Skin of body (tissue), 1 donor: ENCODE measurements at regions not wholly inside any gene's neighbourhood (a gene's known extent, or its start where the extent isn't known, plus 50 kb on each side); places are given as distances from the start of the nearest gene placed in this dataset.
A peak's percentile ranks its signal among the peaks of the same experiment; 100 is the strongest.

Experiments used
- DNase-seq: peaks from one replicate; lab custom pipeline; 2025; lab: John Stamatoyannopoulos, UW

DNA sequence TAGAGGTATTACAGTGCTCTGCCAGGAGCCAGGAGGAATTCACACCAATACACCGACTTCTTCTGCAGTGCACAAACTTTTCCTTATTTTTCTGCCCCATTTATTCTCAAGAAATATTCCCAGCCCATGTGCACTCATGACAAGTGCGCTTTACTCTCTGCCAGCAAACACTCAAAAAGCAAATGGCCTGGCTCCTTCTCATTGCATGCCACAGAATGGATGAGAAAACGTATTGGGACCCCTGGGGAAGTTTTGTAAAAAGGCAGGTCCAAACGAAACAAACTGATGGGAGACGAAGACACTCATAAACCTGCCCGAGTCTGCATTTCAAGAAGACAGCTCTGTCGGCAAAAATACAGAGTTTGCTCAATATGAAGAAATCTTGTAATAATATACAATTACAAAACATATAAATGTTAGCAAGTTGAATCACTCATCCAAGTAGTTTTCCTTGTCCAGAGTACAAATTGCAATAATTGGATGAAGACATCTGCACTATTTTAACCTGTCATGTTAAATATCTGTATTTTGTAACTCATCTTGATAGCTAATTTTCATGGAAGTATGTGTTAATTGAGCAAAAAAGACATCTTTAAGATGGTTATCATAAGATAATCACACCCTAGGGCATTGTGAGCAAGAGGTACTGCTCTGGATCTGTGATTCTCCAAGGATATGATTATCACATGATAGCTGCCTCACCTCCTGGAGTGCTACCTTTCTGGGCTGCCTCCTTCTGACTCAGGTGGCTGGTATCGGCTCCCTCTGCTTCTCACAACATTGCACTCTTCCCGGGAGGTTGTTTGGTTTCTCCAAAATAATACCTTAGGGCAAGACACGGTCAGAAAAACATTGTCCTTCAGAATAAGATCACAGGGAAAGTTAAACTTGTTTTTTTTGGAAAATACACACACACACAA is 260.8 kb upstream of the G2E3 start:
- DNase-seq = no peak

DNA sequence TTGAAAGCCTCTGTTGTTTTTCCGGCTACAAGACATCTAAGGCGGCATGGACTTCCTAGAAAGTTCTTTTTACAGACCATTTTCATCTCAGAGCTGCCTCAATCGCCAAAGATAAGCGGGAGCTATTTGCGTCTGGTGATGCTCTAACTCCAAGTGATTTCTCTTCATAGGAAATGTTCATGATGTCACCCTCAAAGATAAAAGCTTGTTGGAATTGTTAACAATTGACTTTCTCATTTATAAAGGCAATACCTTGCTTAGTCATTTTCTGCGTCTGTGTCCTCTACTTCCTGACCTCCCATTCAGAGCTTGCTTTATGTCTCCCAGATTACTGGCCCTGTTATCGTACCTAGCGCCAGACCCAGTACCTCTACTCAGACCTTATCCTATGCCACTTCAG is 259.0 kb upstream of the G2E3 start:
- DNase-seq = no peak

DNA sequence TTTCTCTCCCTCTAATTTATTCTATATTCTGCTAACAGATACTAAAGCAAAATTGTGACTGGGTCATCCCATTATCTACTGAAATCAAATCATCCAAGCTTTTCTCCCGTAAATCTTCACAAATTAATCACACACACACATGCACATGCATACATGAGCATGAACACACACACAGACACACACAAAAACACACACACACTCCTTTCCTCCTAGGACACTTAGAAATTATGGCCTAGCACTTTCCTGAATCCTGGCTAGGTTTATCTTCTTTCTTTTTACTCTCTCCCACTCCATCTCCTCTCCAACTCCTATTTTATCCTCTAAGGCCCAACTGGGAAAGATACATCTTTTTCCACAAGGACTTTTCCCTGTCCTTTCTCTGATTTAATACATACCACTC is 255.6 kb upstream of the G2E3 start:
- DNase-seq = no peak

DNA sequence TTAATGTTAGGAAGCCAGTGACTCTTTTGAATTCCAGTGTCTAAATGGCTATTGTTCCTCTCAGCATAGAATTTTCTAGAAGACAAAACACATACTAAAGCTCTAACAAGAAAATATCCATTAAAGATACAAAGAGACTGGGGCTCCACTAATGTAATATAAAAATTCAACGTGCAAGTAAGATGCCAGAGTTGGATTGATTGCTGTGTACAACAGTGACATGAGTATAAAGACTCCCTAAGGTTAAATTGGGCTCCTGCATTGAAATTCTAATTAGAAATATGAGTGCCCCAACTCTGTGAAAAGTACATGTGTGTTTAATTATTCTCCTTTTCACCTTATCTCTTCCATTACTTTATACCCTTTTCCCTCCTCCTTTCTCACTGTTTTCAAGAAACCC is 253.6 kb upstream of the G2E3 start:
- DNase-seq = no peak

DNA sequence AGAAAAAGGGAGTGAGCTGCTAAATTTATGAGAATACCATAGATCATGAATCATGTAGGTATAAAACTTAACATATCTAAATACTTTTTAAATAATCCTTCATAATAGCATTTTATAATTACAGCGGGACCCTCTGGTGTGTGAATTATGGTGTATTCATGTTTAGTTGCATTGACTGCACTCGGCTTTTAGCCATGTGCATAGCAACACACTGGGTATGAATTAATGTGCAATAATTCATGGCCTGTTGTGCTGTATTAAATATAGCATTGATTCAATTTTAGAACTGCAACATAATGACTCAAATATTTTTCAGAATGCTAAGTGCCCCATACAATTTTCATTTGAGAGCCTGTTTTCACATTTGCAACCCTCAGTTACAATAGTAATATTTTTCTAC is 249.6 kb upstream of the G2E3 start:
- DNase-seq = peak; percentile 1

DNA sequence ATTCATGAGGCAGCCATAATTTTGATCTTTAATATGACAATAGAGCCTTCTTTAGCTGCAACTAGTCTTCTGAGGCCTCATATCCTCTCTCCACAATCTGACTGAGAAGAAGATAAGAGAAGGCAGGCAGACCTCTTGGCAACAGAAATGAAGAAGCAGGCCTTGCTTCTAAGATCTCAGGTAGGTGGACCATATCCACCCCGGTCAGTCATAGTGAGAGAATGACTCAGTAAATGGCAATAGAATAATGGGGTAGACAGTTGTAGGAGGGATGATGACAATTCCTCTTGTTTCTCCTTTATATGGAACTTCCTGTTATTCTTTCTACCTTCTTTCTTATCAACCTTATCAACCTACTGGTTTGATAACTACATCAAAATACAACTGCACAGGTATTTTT is 246.7 kb upstream of the G2E3 start:
- no peak for DNase-seq

DNA sequence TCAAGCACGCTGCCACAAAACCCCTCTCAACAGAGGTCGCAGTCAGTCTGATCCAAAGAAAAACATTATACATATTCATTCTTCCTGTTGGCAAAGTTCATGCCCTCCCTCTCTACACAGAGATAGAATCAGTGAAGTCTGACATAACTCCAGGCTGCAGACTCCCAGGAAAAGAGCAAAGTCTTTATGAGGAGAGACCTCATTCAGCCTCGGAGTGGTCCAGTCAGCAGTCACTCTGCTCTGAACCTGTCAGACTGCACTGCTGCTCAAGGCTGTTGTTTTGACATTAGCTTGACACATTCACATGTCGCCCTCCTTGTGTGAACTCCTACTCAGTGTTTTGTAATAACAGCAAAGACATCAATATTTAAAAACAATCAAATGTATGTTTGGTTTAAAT is 241.2 kb upstream of the G2E3 start:
- DNase-seq = no peak

DNA sequence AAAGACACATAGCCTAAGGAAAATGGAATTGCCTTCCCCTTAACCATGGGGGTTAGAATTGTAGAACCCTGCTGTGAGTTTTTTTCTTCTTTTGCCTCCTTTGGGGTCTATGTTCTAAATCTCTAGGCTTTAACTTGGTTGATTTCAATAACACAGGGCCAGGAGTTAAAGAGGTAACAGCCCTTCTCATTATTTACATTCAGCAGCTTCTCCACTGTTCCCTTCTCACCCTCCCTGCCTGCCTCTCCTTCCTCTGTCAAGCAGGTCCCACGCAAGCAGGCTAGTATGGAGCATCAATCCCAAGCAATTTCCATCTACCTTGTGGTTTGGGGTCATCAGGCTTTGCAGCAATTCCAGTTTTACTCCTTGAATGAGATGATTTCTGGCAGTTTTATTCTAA is 236.1 kb upstream of the G2E3 start:
- no peak for DNase-seq

DNA sequence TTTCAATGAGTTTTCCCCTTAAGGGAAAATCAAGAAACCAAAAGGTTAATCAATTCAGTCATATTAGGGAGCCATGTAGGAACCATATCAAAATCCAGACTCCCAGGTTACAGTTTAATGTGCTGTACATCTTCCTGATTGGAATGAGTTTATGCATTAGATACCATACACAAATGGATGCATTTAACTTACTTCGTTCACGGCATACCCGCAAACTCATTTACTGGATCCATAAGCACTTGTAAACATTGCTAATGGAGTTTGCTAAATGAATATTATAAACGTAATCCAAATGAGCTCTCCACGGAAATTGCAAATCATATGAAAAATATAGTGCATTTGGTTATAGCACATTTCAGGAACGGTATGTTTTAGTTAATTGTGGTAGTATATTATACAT is 228.9 kb upstream of the G2E3 start:
- no peak for DNase-seq

DNA sequence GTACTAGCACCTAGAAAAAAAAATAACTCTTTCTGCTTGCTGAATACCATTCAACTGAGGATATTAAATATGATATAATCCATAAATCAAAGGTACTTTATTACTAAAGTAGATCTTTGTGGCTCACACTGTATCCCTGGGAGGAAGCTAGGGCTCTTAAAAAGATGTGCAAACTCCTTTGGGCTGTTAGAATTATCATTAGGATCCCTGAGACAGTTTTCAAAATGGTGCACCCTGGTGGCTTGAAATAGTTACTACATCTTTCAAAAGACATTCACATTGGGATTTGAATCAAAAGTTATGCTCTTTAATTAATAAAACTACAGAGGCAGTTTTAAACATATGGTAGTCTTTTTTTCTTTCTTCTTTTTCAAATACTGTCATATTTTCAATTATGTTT is 228.5 kb upstream of the G2E3 start:
- no peak for DNase-seq

DNA sequence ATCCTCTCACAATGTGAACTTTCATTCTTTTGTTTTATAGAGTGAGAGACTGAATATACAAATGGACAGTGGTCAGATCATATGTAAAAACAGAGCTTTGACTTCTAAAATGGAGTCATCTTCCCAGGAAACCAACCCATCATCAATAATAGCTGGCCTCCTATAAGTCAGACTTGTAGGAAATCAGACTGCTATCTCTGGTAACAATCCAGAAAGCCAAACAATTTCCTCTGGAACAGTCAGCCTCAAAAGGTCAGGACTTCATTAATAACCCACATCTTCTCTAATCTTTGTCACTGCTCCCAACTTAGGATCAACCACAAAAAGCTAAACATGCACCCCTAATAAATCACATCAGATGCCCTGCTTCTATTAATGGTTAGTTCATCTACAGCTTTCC is 227.9 kb upstream of the G2E3 start:
- DNase-seq = no peak

DNA sequence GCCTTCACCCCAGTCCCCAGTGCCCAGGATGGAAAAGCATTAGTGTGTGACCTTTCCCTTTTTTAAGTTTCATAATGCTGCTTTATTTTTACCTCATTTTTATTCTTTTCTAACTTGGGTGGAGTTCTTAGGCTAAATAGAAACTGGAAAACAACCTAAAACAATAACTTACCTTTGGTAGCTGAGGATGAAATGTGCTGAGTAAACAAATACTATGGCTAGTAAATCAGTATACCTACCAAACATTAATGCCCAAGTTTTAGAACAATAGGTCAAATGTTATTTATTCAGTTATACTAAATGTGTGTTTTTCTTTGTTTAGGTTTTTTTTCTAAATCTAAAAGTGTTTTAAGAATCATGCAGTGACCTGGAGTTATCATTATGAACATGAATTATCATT is 226.6 kb upstream of the G2E3 start:
- no peak for DNase-seq

DNA sequence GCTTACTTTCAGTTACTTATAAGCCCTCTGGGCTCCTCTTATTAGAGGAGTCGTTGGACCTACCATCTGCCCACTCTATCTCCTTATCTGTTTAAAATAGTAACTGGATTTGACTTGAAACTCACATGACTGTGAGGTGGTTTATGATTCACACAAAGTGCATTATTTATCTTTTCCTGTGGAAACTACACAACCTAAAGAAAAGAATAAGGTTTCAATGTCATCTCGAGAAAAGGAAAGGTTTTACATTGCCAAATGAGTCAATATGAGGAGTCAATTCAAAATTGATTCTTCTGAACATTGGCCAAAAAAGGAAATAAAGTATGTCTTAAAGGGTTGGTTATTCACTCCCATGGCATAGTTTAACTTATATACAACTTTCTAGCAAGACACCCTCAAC is 225.0 kb upstream of the G2E3 start:
- no peak for DNase-seq

DNA sequence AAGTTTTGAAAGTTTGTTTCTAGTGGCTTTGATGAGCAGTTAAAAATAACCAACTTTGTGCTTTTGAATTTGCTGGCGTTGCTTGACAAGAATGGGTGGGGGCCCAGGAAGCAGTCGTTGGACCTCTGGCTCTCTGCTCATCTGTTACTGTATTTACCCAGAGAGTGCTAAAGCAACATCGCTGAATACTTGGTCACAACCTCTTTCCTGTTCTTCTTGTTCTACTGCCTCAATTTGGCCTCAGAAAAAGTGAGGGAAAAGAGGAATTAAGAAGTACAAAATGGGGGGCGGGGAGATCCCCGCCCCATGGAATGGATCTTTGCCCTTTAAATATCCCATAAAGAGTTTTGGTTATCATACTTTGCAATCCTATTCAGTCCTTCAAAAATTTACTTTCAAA is 221.5 kb upstream of the G2E3 start:
- no peak for DNase-seq

DNA sequence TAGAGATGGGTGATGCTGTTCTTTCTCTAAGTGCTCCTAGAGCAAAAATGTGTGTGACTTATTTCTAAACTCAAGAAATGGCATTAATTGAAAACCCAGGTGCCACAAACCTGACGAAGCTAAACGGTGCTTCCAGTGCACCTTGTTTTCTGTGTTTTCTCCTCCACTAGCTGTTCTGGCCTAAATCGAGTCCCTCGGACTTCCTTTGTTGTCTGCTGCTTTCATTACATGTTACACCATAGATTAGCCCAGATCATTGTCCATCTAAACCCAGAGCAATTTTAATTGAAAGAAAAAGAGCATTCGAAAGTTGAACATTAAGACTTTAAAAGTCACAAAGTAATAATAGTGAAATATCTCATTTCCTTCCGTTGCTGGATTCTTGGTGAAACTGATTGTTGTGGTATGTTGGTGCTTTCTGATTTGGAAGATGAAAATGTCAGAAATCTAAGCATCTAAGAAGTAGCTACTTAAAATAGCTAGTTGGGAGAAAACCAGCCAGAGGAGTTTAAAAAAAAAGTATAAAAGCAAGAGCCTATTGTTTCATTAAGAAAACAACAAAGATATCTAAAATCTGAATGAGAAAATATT is 219.6 kb upstream of the G2E3 start:
- DNase-seq = no peak

DNA sequence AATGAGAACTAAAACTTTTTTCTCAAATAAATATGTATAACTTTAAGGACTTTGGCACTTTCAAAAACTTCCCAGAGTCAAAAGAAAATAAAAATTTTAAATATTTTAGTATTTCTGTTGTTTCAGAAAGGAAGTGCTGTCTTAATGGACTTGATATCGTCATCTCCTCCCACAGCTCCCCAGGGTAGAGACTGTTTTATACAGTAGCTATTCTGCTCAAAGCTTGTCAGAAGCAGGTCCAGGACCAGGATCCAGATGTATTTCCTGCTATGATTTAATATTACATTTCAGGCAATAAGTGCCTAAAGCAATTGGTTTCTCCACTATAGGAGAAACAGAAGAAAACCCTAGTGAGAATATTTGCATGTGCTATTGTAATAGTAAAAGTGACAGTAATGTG is 218.5 kb upstream of the G2E3 start:
- DNase-seq = no peak

DNA sequence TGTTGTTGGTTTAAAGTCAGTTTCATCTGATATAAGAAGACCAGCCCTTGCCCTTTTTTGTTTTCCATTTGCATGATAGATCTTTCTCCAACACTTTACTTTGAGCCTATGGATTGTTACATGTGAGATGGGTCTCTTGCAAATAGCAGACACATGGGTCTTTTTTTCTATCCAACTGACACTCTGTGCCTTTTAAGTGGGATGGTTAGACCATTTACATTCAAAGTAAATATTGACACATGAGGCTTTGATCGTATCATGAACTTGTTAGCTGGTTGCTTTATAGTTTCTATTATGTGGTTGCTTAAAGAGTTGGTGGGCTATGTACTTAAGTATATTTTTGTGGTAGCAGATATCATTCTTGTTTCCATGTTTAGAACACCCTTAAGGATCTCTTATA is 213.4 kb upstream of the G2E3 start:
- DNase-seq = no peak

DNA sequence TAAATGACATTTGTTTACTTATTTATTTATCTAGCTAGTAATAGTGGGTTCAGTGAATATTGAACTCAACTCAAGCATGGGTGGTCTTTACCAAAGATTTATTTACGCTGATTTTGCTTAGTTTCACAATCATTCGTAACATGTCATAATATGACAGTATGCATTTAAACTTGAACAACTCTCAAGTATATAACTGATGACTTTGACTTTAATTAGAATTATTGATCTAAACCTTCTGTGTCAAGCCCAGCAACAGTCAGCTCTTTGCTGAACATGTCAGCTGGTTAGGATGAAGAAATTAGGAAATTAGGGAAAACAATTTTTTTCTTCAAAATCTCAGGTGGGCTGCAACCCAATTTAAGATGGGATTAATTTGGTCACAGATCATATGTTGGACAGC is 210.5 kb upstream of the G2E3 start:
- DNase-seq = no peak

DNA sequence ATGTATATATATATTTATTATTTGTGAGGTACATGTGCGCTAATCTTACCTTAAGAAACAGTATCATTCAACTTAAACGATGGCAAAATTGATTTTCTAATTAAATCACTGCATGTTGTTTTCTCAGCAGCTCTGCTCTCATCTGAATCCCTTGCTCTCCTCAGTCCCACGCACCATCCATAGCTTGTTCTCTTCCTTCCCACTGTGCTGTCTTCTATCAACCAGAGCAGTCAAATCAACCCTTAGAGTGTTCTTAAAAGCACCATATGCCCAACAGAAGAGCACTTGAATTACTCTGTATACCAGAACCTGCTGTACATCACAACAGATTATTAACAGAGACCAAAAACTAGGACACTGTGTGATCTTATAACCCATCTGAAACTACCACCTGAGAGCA is 209.4 kb upstream of the G2E3 start:
- DNase-seq = no peak

DNA sequence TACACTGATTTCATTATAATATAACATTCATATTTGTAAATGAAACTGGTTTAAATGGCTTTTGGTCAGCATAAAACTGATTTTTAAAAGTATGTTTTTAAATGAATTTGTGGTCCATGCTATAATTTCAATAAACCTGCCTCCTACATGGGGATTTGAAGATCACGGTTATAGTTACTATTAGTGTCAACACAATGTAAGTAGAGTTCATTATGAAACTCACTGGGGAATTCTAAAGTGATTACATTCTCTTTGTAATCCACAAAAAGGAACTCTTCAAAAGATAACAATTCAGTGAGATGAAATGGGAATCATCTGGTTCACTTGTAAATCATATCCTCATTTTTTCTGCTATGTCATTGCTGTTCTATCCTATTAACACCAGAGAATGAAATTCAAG is 204.5 kb upstream of the G2E3 start:
- no peak for DNase-seq

DNA sequence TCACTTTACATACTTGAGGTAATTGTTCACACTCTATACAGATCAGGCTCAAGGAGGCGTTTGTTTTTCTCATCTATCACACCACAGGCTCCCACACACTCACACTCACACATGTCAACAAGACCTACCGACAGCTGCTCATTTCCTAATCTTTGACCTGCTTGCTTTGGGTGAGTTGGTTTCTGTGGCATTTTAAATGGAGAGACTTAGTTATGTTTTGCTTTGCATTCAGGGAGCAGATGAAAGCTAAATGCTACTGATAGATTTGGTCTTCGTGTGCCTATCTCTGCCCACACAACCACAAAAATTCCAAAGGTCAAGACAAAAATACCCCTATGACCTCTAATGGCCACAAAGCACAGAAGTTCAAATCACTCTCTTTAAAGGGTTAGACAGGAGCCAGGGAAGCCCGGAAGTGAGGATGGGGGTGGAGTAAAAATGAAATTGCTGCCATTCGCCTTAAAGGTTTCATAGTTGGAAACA is 203.5 kb upstream of the G2E3 start:
- DNase-seq = no peak

DNA sequence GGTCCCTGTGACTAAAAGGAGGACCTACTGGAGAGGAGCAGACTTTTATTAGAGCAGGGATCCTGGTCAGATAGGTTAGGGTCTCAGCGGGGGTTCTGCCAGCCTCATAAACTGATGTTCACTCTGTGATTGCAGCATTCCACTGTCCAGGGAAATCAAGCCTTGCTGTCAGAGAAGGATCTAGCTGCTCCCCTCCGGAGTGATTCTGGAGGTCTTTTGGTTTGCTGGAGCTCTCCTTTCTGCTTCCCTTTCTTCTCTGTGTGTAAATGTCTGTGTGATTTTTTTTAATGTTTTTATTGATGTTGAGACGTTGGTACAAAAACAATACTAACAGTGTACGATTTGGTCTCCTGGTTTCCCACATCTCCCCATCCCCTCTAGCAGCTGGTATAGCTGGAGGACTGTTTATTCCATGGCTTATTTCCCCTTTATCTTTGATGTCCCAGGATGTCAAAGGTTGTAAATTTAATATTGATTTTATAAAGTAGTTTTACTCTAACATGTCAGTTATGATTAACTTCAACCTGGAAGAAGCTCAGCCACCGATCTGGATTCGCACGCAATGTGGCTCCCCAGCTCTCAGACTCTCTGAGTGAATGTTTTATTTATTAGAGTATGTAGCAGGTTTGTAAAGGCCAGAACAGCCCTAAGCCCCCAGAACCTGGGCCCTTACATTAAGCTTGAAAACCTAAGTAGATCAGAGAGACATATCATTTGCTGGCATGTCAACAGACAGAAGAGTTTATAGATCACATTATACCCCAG is 202.3 kb upstream of the G2E3 start:
- no peak for DNase-seq
